Stimulated activated CD8-positive, alpha-beta memory T cell treated with anti-CD3 and anti-CD28 coated beads, Interleukin-15, amount 100 ng/mL, for 48 hours (primary cell): ENCODE measurements at regions not wholly inside any gene's neighbourhood (a gene's known extent, or its start where the extent isn't known, plus 50 kb on each side); places are given as distances from the start of the nearest gene placed in this dataset.
"Not testable (repeated sequence)": the region's sequence is repeated elsewhere in the genome, so short reads cannot be mapped to it uniquely, and the experiment has no call there.

Experiments used
- DNase-seq, 2 donors: peaks; one replicate each; pipeline ENCODE4 v3.0.0-alpha.2; 2020; ENCODE audit warnings: low read depth in 2 of 2

- DNase-seq: no peak
Measured at GRCh38 chr13:53382008-53382407, 353.4 kb downstream of the OLFM4 start.

DNA sequence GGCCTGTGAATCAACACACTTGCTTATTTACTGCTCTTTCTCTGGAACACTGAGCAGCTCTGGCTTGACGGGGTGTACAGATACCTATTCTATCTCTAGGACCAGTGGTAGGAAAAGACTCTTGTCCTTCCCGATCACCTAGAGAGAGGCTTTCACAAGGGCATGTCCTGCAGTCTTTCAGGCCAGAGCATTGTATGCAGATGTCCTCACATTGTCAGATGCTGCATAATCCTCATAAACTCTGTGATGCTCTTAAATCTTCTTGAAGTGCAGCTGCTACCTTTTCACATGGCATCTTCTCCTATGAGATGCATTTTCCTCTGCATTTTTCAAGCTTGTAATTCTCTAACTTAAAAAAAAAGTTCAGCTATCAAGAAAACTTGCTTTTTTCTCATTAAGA lies 369.4 kb downstream of the OLFM4 start:
- no peak for DNase-seq

DNA sequence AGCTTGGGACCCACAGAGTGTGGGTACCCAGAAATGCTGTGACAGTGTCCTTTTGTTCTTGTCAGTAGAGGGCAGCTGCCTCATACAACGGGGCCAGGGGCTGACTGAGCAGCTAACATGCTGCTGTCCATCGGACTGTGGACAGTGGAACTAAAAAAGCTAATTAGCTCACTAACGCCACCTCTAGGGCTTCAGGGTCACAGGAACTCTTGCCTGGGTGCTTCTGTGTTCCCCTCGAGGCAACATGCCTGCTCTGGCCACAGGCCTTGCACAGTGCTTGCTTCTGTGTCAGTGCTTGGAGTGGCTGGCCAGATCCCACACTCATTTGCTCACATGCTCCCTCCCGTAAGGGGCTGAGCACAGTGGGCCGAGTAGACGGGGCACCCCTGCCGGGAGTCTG lies 377.0 kb downstream of the OLFM4 start:
- no peak for DNase-seq

- DNase-seq: no peak
Measured at GRCh38 chr13:53408306-53408705, 379.7 kb downstream of the OLFM4 start.

- DNase-seq: no peak
Measured at GRCh38 chr13:53408847-53409568, 380.4 kb downstream of the OLFM4 start.

DNA sequence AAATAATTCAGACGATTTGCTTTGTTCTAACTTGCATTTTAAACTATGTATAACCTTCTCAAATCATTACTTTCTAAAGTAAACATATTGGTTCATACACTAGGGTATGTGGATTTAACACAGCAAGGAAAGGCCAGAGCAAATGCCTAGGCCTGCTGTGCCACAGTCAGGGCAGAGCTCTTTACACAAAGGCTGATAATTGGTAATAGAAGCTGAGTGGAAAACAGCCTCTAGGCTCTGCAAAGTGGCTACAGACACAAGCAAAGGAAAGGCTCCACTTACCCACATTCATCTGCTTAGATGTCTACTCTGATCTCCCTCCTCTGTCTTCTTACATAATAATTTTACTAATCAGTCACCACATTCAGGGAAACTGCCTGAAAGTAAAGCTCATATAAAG lies 382.9 kb downstream of the OLFM4 start:
- no peak for DNase-seq

DNA sequence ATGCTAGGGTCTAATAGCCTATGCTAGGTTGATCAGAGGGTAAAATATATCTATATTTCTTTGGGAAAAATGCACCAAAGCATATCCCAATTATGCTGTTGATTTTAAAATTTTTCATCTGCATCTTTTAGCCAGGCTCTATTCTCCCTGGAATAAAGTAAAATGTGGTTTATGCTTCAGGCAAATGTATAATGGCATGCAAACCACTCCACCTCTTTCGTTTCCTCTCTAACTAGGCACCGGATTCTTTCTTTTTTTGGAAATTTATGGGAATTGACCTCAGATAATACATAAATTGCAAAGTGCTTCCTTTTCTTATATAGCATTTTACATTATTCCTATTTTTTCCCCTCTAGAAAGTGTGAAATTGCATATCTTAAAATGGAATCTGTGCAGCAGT lies 386.5 kb downstream of the OLFM4 start:
- DNase-seq: no peak

DNA sequence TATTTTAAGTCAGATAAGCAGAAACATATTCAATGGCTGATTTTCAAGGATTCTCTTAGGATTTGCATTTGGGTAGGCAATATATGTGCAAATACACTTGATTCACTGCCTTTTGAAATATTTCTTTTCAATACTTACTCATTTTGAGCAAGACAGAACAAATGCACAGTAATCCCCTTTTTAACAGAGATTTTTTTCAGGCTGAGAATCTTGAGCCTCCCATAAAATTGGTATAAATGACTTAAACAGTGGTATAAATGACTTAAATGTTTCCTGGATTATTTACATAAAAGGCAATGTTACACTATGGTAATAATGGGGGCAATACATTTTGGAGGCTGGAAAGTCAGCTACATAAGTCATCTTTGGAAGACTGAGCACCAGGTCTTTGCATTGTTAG lies 389.0 kb downstream of the OLFM4 start:
- DNase-seq: no peak

- no peak for DNase-seq
Measured at GRCh38 chr13:53422415-53422814, 393.8 kb downstream of the OLFM4 start.

DNA sequence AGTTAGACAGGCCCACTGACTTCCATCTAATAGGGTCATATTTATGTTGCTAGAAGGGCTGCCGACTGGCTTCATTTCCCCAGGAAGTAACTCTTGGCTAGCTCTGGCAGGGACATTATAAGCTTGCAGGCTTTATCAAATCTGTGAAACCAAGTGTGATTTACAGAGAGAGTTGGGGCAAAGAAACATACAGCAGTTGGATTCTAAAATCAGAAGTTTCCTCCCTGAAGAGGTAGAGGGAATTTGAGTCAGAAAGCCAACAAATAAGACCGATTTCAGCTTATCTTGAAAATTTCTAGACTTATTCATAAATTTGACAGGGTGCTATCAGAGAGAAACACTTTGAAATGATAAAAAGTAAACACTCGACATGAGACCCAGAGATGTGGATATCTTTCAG lies 407.8 kb downstream of the OLFM4 start:
- DNase-seq: no peak

- no peak for DNase-seq
Measured at GRCh38 chr13:53439439-53440225, 411.0 kb downstream of the OLFM4 start.

- DNase-seq: no peak
Measured at GRCh38 chr13:53442979-53443378, 414.4 kb downstream of the OLFM4 start.

GRCh38 chr13:53445686-53446085 lies 417.1 kb downstream of the OLFM4 start:
- DNase-seq: no peak

GRCh38 chr13:53447456-53447855 lies 418.8 kb downstream of the OLFM4 start:
- DNase-seq: no peak

GRCh38 chr13:53447863-53448262 lies 419.2 kb downstream of the OLFM4 start:
- no peak for DNase-seq

DNA sequence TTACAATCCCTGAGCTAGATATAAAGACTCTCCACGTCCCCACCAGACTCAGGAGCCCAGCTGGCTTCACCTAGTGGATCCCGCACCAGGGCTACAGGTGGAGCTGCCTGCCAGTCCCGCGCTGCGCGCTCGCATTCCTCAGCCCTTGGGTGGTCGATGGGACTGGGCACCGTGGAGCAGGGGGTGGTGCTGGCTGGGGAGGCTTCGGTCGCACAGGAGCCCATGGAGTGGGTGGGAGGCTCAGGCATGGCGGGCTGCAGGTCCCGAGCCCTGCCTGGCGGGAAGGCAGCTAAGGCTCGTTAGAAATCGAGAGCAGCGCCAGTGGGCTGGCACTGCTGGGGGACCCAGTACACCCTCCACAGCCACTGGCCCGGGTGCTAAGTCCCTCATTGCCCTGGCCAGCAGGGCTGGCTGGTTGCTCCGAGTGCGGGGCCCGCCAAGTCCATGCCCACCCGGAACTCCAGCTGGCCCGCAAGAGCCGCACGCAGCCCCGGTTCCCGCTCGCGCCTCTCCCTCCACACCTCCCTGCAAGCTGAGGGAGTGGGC lies 423.7 kb downstream of the OLFM4 start:
- DNase-seq: not testable (repeated sequence)

- DNase-seq: no peak
Measured at GRCh38 chr13:53460796-53461195, 432.2 kb downstream of the OLFM4 start.

DNA sequence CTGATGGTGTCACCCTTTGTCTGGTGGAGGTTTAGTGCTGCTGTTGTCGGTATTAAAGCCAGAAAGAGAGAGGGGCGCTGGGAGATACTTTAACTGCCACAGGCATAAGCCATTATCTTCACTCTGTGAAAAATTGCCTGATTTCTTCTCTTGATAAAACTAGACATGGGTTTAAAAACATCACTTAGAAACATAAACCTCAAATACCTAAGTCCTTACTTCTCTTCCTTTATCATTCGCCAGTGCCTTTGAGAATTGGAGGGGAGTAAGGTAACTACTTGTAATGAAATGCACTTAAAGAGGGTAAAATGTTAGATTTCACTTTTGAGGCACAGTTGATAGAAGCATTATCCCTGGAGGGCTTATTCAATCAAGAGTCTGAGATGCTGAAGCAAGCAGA lies 434.5 kb downstream of the OLFM4 start:
- no peak for DNase-seq

- no peak for DNase-seq
Measured at GRCh38 chr13:53466576-53466975, 438.0 kb downstream of the OLFM4 start.

DNA sequence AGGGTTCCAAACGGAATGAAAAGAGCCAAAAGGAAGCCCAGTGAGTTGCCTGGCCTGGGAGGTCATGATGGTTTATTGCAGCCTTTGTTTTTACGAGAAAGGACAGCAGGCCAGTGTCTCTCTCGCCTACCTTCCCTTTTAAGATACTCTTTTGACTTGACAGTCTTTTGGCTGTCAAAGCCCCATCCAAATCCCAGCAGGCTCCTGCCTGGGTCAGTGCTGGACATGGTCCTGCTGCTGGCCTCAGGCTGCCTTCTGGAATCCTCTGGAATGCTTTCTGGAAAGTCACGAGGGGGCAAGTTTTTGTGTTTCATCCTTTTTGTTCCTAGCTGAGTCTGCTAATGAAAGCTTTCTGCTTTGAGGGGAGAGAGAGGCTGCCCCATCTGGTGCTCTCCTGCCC lies 444.8 kb downstream of the OLFM4 start:
- no peak for DNase-seq

DNA sequence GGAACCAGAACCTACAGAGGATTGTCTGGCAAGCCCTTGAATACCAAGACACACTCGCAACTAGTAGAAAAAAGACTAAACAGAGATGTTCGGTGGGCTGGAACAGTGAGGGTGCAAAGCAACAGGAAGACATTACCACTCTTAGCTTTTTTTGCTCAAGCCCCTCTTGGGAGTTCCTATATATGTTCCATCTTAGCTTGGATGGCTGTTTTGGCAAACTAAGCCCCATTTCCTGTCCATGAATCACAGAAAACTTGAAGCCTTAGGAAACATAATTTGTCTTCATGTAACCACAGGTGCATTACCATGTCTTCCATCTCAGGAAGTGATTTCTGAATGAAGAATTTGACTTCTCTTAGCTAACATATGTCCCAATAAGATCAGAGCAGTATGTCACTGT lies 446.3 kb downstream of the OLFM4 start:
- no peak for DNase-seq

DNA sequence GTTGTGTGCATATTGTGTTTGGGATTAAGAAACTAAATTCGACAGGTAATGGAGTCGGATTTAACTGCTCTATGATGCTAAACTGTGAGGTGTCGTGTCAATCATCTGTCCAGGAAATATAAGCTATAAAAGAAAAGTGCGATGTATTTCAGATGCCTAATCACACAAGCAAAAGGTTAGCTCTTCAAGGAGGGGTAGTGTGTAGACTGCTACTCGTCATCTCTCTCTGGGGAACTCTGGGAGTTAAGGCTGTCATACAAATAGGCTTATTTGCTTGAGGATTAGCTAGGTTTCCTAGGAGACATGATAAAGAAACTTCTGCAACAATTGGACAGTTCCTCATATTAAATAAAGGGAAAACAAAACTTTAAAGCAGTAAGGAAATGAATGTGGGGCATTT lies 462.1 kb downstream of the OLFM4 start:
- DNase-seq: no peak

DNA sequence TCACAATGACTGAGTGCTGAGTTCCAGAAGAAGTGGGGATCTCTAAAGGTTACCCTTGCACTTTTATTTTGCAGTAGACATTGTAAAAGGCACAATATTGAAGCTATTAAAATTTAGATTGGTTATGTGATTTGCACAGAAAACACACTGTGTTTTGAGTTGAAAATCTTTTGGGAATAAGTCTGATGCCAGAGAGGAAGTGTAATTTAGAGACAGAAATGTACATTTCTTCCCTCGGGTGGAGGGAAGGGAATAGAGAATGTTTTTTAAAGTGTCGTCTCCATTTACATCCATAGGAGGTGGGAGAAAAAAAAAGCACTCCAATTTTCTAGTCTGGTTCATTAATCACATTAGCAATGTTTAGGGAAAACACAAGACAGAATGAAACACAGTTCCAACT lies 465.8 kb downstream of the OLFM4 start:
- no peak for DNase-seq
